Colonic mucosa (tissue), 4 donors: ENCODE measurements at regions not wholly inside any gene's neighbourhood (a gene's known extent, or its start where the extent isn't known, plus 50 kb on each side); places are given as distances from the start of the nearest gene placed in this dataset.
"Not testable (repeated sequence)": the region's sequence is repeated elsewhere in the genome, so short reads cannot be mapped to it uniquely, and the experiment has no call there.

ENCODE experiments used
- DNase-seq: peaks from one replicate; pipeline ENCODE4 v3.0.0-alpha.2; 2020
- H3K27ac ChIP-seq: fragments of 200-600 bp; one replicate; pipeline ENCODE4 v1.8.0; 2021
- H3K27me3 ChIP-seq: fragments of 200-600 bp; one replicate; pipeline ENCODE4 v1.8.0; 2021
- H3K36me3 ChIP-seq: fragments of 200-600 bp; one replicate; pipeline ENCODE4 v1.8.0; 2021
- H3K4me1 ChIP-seq: fragments of 200-600 bp; one replicate; pipeline ENCODE4 v1.8.0; 2021; ENCODE audit warnings: mild to moderate bottlenecking
- H3K4me3 ChIP-seq: fragments of 200-600 bp; one replicate; pipeline ENCODE4 v1.8.0; 2021
- H3K9ac ChIP-seq, 2 donors: one replicate each; pipeline ENCODE4 v1.7.0; 2013; ENCODE audit warnings: control low read depth in 2 of 2, low read depth in 2 of 2, low read length in 2 of 2
- H3K9me3 ChIP-seq: fragments of 200-600 bp; one replicate; pipeline ENCODE4 v1.8.0; 2021
- intact Hi-C: fragments of 100-400 bp; cut with DNase I; formaldehyde crosslinking; loops from one replicate; pipeline ENCODE4 v1.14.1; 2022
- TF ChIP-seq, protein P1 (sequence below): fragments of 200-600 bp; IDR thresholded peaks from one replicate; pipeline ENCODE4 v1.8.0; 2022; ENCODE audit warnings: antibody characterized with exemption, mild to moderate bottlenecking
- donor health status: healthy.
- donor health status: DM: no; HTN: no; CAD: no.
- donor health status: DM: no; HTN: no; CAD: no.

GRCh38 chr12:131280426-131280825 lies 326.7 kb downstream of the ADGRD1 start:
- no peak overlapping the region for H3K4me3 ChIP-seq

DNA sequence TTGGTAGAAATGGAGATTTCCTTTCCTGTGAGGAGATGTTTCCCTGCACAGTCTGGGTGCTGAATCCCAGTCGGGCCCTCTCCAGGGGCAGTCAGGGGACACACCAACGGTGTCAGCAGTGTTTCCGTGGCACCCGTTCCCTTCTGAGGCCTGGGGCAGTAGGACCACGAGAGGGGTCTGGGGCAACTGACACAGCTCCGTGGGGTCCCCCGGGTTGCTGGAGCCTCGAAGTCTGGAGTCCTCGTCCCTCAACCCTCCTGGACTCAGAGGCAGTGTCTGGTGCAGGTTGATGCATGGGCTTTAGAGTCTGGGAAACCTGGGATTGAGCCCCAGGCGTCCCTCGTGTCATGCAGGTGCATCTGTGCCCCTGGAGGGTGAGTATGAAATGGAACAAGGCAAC lies 327.3 kb downstream of the ADGRD1 start:
- intact Hi-C loops: no loop called here
- no peaks in the 10 kb centered on the region for H3K36me3 ChIP-seq
- H3K27ac ChIP-seq: no peak overlapping the region
- TF ChIP-seq, protein P1, sequence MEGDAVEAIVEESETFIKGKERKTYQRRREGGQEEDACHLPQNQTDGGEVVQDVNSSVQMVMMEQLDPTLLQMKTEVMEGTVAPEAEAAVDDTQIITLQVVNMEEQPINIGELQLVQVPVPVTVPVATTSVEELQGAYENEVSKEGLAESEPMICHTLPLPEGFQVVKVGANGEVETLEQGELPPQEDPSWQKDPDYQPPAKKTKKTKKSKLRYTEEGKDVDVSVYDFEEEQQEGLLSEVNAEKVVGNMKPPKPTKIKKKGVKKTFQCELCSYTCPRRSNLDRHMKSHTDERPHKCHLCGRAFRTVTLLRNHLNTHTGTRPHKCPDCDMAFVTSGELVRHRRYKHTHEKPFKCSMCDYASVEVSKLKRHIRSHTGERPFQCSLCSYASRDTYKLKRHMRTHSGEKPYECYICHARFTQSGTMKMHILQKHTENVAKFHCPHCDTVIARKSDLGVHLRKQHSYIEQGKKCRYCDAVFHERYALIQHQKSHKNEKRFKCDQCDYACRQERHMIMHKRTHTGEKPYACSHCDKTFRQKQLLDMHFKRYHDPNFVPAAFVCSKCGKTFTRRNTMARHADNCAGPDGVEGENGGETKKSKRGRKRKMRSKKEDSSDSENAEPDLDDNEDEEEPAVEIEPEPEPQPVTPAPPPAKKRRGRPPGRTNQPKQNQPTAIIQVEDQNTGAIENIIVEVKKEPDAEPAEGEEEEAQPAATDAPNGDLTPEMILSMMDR: no peak
- no peaks in the 10 kb centered on the region for H3K27me3 ChIP-seq
- H3K4me3 ChIP-seq: no peak overlapping the region
- no peaks in the 10 kb centered on the region for H3K4me1 ChIP-seq
- H3K9me3 ChIP-seq: no peaks in the 10 kb centered on the region
- DNase-seq: no peak
- no peak overlapping the region for H3K9ac ChIP-seq

More at GRCh38 chr12:131280426-131280825, 326.7 kb downstream of the ADGRD1 start:
- Histone ChIP-seq H3K4me1 (no peaks in the 10 kb centered on the region), H3K9ac (no peak overlapping the region), H3K36me3 (no peaks in the 10 kb centered on the region), H3K27ac (no peak overlapping the region), H3K27me3 (no peaks in the 10 kb centered on the region), H3K9me3 (no peaks in the 10 kb centered on the region)
- TF ChIP-seq, protein P1: no peak
- DNase-seq: no peak
- intact Hi-C loops: no loop called here

DNA sequence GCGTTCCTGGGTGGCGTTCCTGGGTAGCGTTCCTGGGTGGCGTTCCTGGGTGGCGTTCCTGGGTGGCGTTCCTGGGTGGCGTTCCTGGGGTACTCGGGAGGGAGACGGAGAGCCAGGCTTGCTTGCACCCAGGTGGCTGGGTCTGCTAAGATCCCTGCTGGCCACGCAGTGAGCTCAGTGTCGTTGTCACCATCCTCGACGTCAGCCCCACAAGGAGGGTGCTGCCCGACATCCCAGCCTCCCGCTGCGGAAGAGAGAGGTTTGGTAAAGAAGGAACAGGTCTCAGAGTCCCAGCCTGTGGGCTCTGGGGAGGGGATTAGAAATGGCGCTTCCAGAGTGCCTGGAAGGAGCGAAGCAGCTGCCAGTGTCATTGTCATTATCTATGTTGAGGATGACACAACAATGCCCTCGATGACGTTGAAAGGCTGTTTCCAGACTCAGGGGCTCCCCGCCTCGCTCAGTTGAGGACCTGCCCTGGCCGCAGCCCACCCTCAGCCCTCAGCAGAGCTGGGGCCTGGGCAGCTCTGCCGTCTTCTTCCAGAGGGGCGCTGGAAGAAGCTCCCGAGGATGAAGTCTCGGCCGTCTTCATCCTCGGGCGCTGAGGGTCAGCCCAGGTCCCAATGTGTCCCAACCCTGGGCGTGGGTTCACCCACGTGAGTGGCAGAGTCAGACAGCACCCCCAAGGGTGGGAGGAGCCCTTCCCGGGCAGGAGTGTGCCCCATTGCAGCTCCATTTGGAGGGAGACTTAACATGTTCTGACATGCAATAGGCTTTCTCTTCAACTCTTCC lies 328.8 kb downstream of the ADGRD1 start:
- DNase-seq: no peak
- H3K36me3 ChIP-seq: no peaks in the 10 kb centered on the region
- TF ChIP-seq, protein P1: no peak
- no peak overlapping the region for H3K27ac ChIP-seq
- no peaks in the 10 kb centered on the region for H3K9me3 ChIP-seq
- no peak overlapping the region for H3K4me3 ChIP-seq
- no peaks in the 10 kb centered on the region for H3K27me3 ChIP-seq
- intact Hi-C loops: no loop called here
- H3K4me1 ChIP-seq: no peaks in the 10 kb centered on the region
- no peak overlapping the region for H3K9ac ChIP-seq

DNA sequence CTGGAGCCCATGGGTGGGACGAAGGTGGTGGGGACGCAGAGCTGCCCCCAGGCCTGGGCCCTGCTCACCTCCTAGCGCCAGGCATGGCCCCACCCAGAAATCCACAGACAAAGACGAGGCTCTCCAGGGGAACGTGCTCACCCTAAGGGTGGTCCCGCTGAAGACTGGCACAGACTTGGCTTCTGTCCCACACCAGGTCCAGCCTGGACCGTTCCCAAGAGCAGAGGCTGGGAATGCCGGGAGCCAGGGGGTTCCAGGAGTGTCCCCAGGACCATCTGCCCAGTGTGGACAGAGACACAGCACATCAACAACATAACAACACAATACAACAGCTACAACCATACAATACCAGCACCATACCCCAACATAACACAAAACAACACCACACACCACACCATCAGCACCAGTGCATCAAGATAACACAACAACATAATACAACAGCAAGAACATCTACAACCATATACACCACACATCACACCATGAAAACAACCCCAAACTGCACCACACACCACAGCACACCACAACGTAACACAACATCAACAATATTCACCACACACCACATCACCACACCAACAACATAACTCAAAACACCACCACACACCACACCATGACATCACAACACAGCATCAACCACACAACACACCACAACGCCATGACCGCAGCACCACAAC lies 329.6 kb downstream of the ADGRD1 start:
- Histone ChIP-seq H3K4me3 (no peak overlapping the region), H3K9me3 (no peaks in the 10 kb centered on the region), H3K4me1 (no peaks in the 10 kb centered on the region), H3K27me3 (no peaks in the 10 kb centered on the region), H3K27ac (no peak overlapping the region), H3K36me3 (no peaks in the 10 kb centered on the region), H3K9ac (no peak overlapping the region)
- no peak for DNase-seq
- TF ChIP-seq, protein P1: no peak
- intact Hi-C loops: no loop called here

- H3K27me3 ChIP-seq, H3K9ac ChIP-seq, H3K4me1 ChIP-seq, H3K4me3 ChIP-seq, intact Hi-C loops, H3K9me3 ChIP-seq, H3K36me3 ChIP-seq, H3K27ac ChIP-seq: not testable (repeated sequence)
- DNase-seq: peak; percentile 4
Observed at GRCh38 chr12:131283862-131284825, 330.4 kb downstream of the ADGRD1 start.

DNA sequence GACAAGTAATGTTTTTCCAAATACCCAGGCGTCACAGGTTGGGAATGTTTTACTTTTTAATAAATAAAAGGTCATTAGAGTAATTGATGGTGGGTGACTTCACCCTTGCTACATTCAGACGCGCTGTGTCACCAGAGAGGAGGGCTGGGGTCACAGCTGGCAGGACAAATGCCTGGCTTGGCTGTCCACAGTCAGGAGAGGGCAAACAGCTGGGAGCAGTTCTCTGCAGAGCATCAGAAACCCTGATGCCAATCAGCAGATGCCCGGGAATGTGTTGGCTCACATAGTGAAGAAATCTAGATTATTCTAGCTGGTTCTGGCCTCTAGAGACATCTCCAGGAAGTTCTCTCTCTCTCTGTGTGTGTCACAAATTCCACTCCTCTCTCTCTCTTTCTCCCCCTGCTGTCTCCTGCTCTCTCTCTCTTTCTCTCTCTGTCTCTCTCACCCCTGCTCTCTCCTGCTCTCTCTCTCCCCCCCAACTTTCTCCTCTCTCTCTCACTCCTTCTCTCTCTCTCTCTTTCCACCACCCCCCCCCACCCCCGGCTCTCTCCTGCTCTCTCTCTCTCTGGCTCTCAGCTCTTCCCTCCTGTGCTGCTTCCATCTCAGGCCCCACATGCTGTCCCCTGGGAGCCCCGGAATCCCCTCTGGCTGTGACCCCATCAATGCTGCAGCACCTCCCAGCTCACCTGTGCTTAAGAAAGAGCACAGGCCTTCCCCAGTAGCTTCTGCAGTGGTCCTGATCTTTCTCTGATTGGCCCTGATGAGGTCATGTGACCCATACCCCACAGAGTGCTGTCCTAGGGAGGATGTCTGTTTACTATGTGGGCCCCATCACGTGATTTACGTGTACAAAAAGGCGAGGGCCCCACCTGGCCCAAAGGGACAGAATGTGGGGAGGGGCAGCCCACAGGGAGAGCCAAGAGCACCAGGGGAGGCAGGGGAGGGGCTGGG lies 331.5 kb downstream of the ADGRD1 start:
- H3K36me3 ChIP-seq, H3K9me3 ChIP-seq, H3K4me1 ChIP-seq, intact Hi-C loops, H3K27me3 ChIP-seq, DNase-seq, H3K4me3 ChIP-seq, H3K9ac ChIP-seq, H3K27ac ChIP-seq: not testable (repeated sequence)

- H3K4me1 ChIP-seq, H3K4me3 ChIP-seq, H3K9me3 ChIP-seq, H3K9ac ChIP-seq, H3K27me3 ChIP-seq, H3K27ac ChIP-seq, intact Hi-C loops, DNase-seq, H3K36me3 ChIP-seq: not testable (repeated sequence)
Observed at GRCh38 chr12:131285905-131286295, 332.2 kb downstream of the ADGRD1 start.

- H3K27me3 ChIP-seq, H3K4me1 ChIP-seq, H3K9ac ChIP-seq, intact Hi-C loops, DNase-seq, H3K4me3 ChIP-seq, H3K9me3 ChIP-seq, H3K36me3 ChIP-seq, H3K27ac ChIP-seq: not testable (repeated sequence)
Observed at GRCh38 chr12:131286301-131286700, 332.6 kb downstream of the ADGRD1 start.
